Mesodermal cell (in vitro differentiated cells): ENCODE measurements at regions not wholly inside any gene's neighbourhood (a gene's known extent, or its start where the extent isn't known, plus 50 kb on each side); places are given as distances from the start of the nearest gene placed in this dataset.
"Not testable (repeated sequence)": the region's sequence is repeated elsewhere in the genome, so short reads cannot be mapped to it uniquely, and the experiment has no call there.

Source experiments
- H3K27ac ChIP-seq: 2 replicates; pipeline ENCODE4 v1.7.0; 2013; ENCODE audit warnings: mild to moderate bottlenecking, low read depth, low read length, moderate library complexity; ENCODE audit not compliant: severe bottlenecking
- H3K36me3 ChIP-seq: 2 replicates; pipeline ENCODE4 v1.7.1; 2013; ENCODE audit warnings: mild to moderate bottlenecking, low read length, moderate library complexity; ENCODE audit not compliant: control insufficient read depth, insufficient read depth
- H3K4me1 ChIP-seq: one replicate; pipeline ENCODE4 v1.7.1; 2013; ENCODE audit warnings: mild to moderate bottlenecking, low read length; ENCODE audit not compliant: insufficient read depth, control insufficient read depth, poor library complexity, severe bottlenecking
- H3K4me3 ChIP-seq: 2 replicates; pipeline ENCODE4 v1.7.0; 2013; ENCODE audit warnings: low read length, control low read depth, mild to moderate bottlenecking; ENCODE audit not compliant: insufficient read depth, poor library complexity, severe bottlenecking; ENCODE audit errors: extremely low read depth
- H3K9me3 ChIP-seq: 2 replicates; pipeline ENCODE4 v1.7.1; 2013; ENCODE audit warnings: mild to moderate bottlenecking, low read length, moderate library complexity; ENCODE audit not compliant: control insufficient read depth
- WGBS, 2 experiments: methylation state at CpG; one replicate each; pipeline ENCODE4 v1.1.5; 2013; ENCODE audit warnings: missing lambda C conversion rate in 2 of 2; ENCODE audit not compliant: insufficient coverage in 2 of 2; 5-methylcytosine and 5-hydroxymethylcytosine counted together

- H3K4me3 ChIP-seq: no peak overlapping the region
- WGBS, 2 experiments: no CpG with 5 or more reads among the region's 1 CpG
- H3K27ac ChIP-seq: no peak overlapping the region
- H3K9me3 ChIP-seq: no peaks in the 10 kb centered on the region
- H3K4me1 ChIP-seq: no peaks in the 10 kb centered on the region
- H3K36me3 ChIP-seq: no peaks in the 10 kb centered on the region
These were observed 116.4 kb upstream of the SEM1 start for GRCh38 chr7:96826089-96826488.

DNA sequence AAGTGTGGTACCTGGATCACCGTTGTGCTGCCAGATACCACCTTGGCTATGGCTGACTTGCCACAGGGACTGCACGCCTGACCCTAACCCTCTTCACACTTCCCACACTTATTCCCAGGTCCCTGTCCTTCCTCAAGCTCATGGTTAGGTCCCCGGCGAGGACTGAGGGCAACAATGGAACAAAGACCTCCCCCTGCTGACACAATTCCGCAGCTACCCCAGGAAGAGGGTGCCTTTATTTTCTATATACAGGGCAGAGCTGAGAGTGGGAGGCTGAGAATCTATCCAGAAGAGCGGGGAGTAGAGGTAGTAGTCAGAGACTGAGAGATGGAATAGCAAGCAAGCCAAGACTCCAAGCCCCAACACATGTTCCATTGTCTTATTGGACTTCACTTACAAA lies 118.1 kb upstream of the SEM1 start:
- no peaks in the 10 kb centered on the region for H3K9me3 ChIP-seq
- H3K4me3 ChIP-seq: no peak overlapping the region
- 71 to 94% methylated on average over 2 of the region's 6 CpGs for WGBS, 2 experiments
- no peaks in the 10 kb centered on the region for H3K36me3 ChIP-seq
- no peak overlapping the region for H3K27ac ChIP-seq
- no peaks in the 10 kb centered on the region for H3K4me1 ChIP-seq

DNA sequence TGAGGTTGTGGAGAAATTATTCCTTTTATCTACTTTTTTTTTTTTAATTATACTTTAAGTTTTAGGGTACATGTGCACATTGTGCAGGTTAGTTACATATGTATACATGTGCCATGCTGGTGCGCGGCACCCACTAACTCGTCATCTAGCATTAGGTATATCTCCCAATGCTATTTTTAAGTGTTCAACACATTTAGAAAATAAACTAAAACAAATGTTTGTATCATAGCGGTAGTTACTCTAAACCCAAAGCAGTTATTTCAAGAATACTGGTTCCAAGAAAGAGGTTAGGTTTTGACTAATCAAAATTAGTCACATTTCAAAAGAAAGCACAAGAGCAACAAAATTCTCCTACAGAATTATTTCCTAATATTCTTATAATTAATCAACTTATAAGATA lies 119.5 kb upstream of the SEM1 start:
- H3K4me1 ChIP-seq, H3K9me3 ChIP-seq, H3K36me3 ChIP-seq, H3K4me3 ChIP-seq, H3K27ac ChIP-seq: not testable (repeated sequence)
- WGBS, 2 experiments: no CpG with 5 or more reads among the region's 4 CpGs

DNA sequence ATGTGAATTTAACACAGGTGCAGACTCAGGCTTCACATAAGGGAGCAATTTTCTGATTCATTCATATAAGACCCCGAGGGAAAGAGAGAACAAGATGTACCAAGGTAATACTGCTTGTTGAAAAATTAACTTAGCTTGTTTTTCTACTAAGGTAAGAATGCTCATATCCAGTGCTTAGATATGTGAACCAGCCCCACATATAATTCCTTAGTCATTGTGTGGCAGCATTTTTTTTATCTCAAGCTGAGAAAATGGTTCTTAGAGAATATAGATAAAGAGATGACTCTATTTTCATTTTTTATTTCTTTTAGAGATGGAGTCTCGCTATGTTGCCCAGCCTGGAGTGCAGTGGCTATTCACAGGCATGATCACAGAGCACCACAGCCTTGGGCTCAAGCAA lies 121.8 kb upstream of the SEM1 start:
- Histone ChIP-seq H3K4me1 (no peaks in the 10 kb centered on the region), H3K9me3 (no peaks in the 10 kb centered on the region), H3K36me3 (no peaks in the 10 kb centered on the region), H3K27ac (no peak overlapping the region), H3K4me3 (no peak overlapping the region)
- WGBS, 2 experiments: 50% methylated on average over 1 of the region's 2 CpGs; no CpG with 5 or more reads in 1 of the 2 experiments

GRCh38 chr7:96832092-96832662 lies 122.5 kb upstream of the SEM1 start:
- no peaks in the 10 kb centered on the region for H3K4me1 ChIP-seq
- H3K4me3 ChIP-seq: no peak overlapping the region
- H3K27ac ChIP-seq: no peak overlapping the region
- 50 to 100% methylated on average over 1 of the region's 1 CpG for WGBS, 2 experiments
- no peaks in the 10 kb centered on the region for H3K36me3 ChIP-seq
- H3K9me3 ChIP-seq: no peaks in the 10 kb centered on the region

- Histone ChIP-seq H3K9me3 (no peaks in the 10 kb centered on the region), H3K36me3 (no peaks in the 10 kb centered on the region), H3K4me3 (no peak overlapping the region), H3K4me1 (no peaks in the 10 kb centered on the region), H3K27ac (no peak overlapping the region)
- 90 to 94% methylated on average over 3 of the region's 8 CpGs for WGBS, 2 experiments
These were observed 124.2 kb upstream of the SEM1 start for GRCh38 chr7:96833676-96834453.

GRCh38 chr7:96836456-96836855 lies 126.8 kb upstream of the SEM1 start:
- Histone ChIP-seq H3K4me3 (no peak overlapping the region), H3K27ac (no peak overlapping the region), H3K9me3 (no peaks in the 10 kb centered on the region), H3K4me1 (no peaks in the 10 kb centered on the region), H3K36me3 (no peaks in the 10 kb centered on the region)
- WGBS, 2 experiments: 100% methylated on average over 2 of the region's 3 CpGs; no CpG with 5 or more reads in 1 of the 2 experiments

DNA sequence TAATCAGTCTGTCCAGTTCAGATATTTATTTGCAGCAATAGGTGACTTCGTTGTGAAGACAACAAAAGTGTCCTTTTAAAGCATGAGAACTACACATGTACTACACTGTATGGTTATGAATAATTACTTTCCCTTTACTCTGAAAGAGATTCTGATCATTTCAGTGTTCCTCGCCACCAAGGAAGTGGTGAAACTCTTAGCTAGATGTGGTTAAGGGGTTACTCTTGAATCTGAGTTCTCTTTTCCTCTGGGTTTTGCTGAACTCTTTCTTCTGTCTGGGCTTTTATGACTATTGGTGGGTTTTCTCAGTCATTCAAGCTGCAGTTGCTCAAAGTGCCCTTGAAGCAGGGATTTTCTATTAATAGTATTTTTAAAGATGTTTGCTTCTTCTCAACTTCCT lies 127.9 kb upstream of the SEM1 start:
- no peaks in the 10 kb centered on the region for H3K4me1 ChIP-seq
- no peaks in the 10 kb centered on the region for H3K36me3 ChIP-seq
- H3K9me3 ChIP-seq: no peaks in the 10 kb centered on the region
- no CpG with 5 or more reads among the region's 2 CpGs for WGBS, 2 experiments
- H3K4me3 ChIP-seq: no peak overlapping the region
- H3K27ac ChIP-seq: no peak overlapping the region

- no peak overlapping the region for H3K4me3 ChIP-seq
- H3K9me3 ChIP-seq: no peaks in the 10 kb centered on the region
- no peak overlapping the region for H3K27ac ChIP-seq
- H3K36me3 ChIP-seq: no peaks in the 10 kb centered on the region
- WGBS, 2 experiments: 51 to 64% methylated on average over 5 to 6 of the region's 7 CpGs
- H3K4me1 ChIP-seq: no peaks in the 10 kb centered on the region
These were observed 128.8 kb upstream of the SEM1 start for GRCh38 chr7:96838481-96838880.

DNA sequence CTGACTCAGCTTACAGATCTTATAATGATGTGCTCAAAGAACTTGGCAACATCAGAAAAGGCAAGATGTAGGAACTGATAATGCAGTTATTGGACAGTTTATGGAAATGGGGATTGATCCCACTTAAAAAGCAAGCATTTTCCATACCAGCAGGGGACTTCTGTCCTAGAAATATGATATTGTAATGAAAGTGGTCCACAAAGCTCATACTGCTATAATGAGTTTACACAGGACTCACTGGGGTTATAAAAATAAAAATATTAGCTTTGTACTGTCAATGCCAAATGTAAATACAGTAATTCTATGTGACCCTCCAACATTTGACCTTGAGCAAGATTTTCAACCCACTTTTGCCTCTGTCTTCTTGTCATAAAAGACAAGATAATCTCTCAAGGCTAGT lies 145.5 kb upstream of the SEM1 start:
- no peaks in the 10 kb centered on the region for H3K4me1 ChIP-seq
- no peak overlapping the region for H3K27ac ChIP-seq
- no peaks in the 10 kb centered on the region for H3K36me3 ChIP-seq
- no peaks in the 10 kb centered on the region for H3K9me3 ChIP-seq
- H3K4me3 ChIP-seq: no peak overlapping the region

DNA sequence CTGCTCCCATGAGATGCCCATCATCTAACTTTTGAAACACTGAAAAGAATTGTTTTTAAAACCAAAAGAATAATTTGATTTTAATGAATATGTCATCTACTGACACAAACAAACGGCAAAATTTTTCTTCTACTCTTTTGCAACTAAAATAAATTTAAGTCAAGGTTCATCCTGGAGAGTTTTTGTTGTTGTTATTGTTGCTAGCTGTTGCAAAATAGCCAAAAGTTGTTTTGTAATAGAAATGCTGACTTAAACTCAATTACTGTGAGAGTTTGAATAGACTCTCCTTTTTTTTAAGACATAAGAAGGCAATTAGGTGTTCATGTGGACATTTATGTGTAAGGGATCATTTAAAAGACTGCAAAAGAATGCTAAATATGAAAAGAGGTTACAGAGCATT lies 146.0 kb upstream of the SEM1 start:
- Histone ChIP-seq H3K4me3 (no peak overlapping the region), H3K36me3 (no peaks in the 10 kb centered on the region), H3K4me1 (no peaks in the 10 kb centered on the region), H3K9me3 (no peaks in the 10 kb centered on the region), H3K27ac (no peak overlapping the region)
- no CpG with 5 or more reads among the region's 1 CpG for WGBS, 2 experiments
